K562 (cell line): ENCODE measurements at regions not wholly inside any gene's neighbourhood (a gene's known extent, or its start where the extent isn't known, plus 50 kb on each side); places are given as distances from the start of the nearest gene placed in this dataset.

Experiments used
- ATAC-seq: fragments of 200-7000 bp; cut with Tn5 transposase; 3 replicates; pipeline ENCODE4 v1.9.1; 2020; ENCODE audit warnings: moderate library complexity
- BruUV-seq: library from RNA; stranded (reverse); fragments of 400-500 nt; replicated peaks from 2 replicates; lab custom pipeline; 2021; lab: Mats Ljungman, UMichigan
- CTCF ChIA-PET: fragments of 300-600 bp; formaldehyde crosslinking; extraction: SDS; loops from one replicate; lab custom pipeline; 2021; ENCODE audit warnings: low intra/inter-chr PET ratio; lab: Yijun Ruan, JAX
- POLR2A ChIA-PET: fragments of 300-600, 350-650 bp; sonication (Branson Sonifier 250); formaldehyde crosslinking; extraction: SDS; loops from one replicate; lab custom pipeline; 2021; ENCODE audit warnings: antibody characterized with exemption, inconsistent platforms; lab: Yijun Ruan, JAX
- DNase-seq, 4 experiments: peaks; one replicate each; pipeline versions ENCODE4 v3.0.0 to v3.0.0-alpha.2; 2011 to 2018; ENCODE audit warnings: low spot score in 3 of 4, mixed read lengths in 3 of 4; ENCODE audit errors: extremely low read depth in 1 of 4
- FAIRE-seq: peaks from 2 replicates; lab custom pipeline; 2011; peaks lifted over from hg19 to GRCh38; lab: Jason Lieb, UNC
- H2AFZ ChIP-seq: 2 replicates; pipeline ENCODE4 v1.6.0; 2011; ENCODE audit warnings: low read depth, low read length, control low read depth, inconsistent platforms
- H3K27ac ChIP-seq: fragments of 200-600 bp; 3 replicates; pipeline ENCODE4 v1.8.0; 2011; ENCODE audit warnings: low read depth, mild to moderate bottlenecking, control low read depth, inconsistent platforms, low read length, moderate library complexity, mixed read lengths; ENCODE audit errors: extremely low read depth
- H3K27me3 ChIP-seq, 2 experiments: fragments of 300-600 bp in 1 of 2; 2 replicates in 1 of 2; 3 replicates in 1 of 2; pipeline versions ENCODE4 v1.6.0 to v1.8.0; 2011; ENCODE audit warnings: inconsistent platforms in 2 of 2, low read length in 2 of 2, mild to moderate bottlenecking in 1 of 2, mixed read lengths in 1 of 2, moderate library complexity in 1 of 2; ENCODE audit not compliant: control insufficient read depth in 2 of 2, insufficient read depth in 2 of 2
- H3K36me3 ChIP-seq: fragments of 300-600 bp; 3 replicates; pipeline ENCODE4 v1.8.0; 2011; ENCODE audit warnings: mild to moderate bottlenecking, low read length, inconsistent platforms; ENCODE audit not compliant: control insufficient read depth, insufficient read depth
- H3K4me1 ChIP-seq, 2 experiments: fragments of 200-600 bp in 1 of 2; replicated peaks in 1 of 2; 2 replicates in 1 of 2; 3 replicates in 1 of 2; pipeline versions ENCODE4 v1.5.1 to v1.8.0; 2011; ENCODE audit warnings: inconsistent platforms in 2 of 2, low read length in 2 of 2, mild to moderate bottlenecking in 1 of 2, mixed read lengths in 1 of 2, moderate library complexity in 1 of 2; ENCODE audit not compliant: control insufficient read depth in 2 of 2, insufficient read depth in 2 of 2
- H3K4me2 ChIP-seq: 2 replicates; pipeline ENCODE4 v1.6.1; 2011; ENCODE audit warnings: low read length, control low read depth, inconsistent platforms, mixed read lengths; ENCODE audit not compliant: insufficient read depth
- H3K4me3 ChIP-seq: fragments of 200-600 bp; sonication (generic), shearing (Covaris generic); 2 replicates; pipeline ENCODE4 v1.5.1; 2016; ENCODE audit warnings: control low read depth, inconsistent platforms
- H3K79me2 ChIP-seq: fragments of 200-600 bp; 3 replicates; pipeline ENCODE4 v1.8.0; 2011; ENCODE audit warnings: low read length, inconsistent platforms; ENCODE audit not compliant: control insufficient read depth, insufficient read depth
- H3K9ac ChIP-seq, 2 experiments: 2 replicates each; pipeline versions ENCODE4 v1.6.0 to v1.6.1; 2011; ENCODE audit warnings: low read depth in 2 of 2, low read length in 2 of 2, control low read depth in 1 of 2, inconsistent platforms in 1 of 2, mild to moderate bottlenecking in 1 of 2, mixed read lengths in 1 of 2; ENCODE audit not compliant: insufficient read depth in 1 of 2
- H3K9me1 ChIP-seq: one replicate; pipeline ENCODE4 v1.6.0; 2011; ENCODE audit warnings: inconsistent platforms, mild to moderate bottlenecking, low read length, moderate library complexity; ENCODE audit not compliant: control insufficient read depth, insufficient read depth
- H3K9me3 ChIP-seq: replicated peaks from 2 replicates; pipeline ENCODE4 v1.5.1; 2011; ENCODE audit warnings: low read depth, low read length, inconsistent platforms; ENCODE audit not compliant: control insufficient read depth, insufficient read depth
- H4K20me1 ChIP-seq: replicated peaks from 2 replicates; pipeline ENCODE4 v1.6.1; 2011; ENCODE audit warnings: low read length, inconsistent platforms, mixed read lengths; ENCODE audit not compliant: control insufficient read depth, insufficient read depth
- BRD4 ChIP-seq: fragments of 200-600 bp; sonication (generic); IDR thresholded peaks from 2 replicates; pipeline ENCODE4 v1.6.1; 2017; ENCODE audit warnings: inconsistent platforms
- CBX1 ChIP-seq: sonication (generic); IDR thresholded peaks from 2 replicates; pipeline ENCODE4 v1.6.1; 2016; ENCODE audit warnings: antibody characterized with exemption, low read depth, mild to moderate bottlenecking
- ILK ChIP-seq: fragments of 450-650 bp; IDR thresholded peaks from 2 replicates; pipeline ENCODE4 v1.6.1; 2016; ENCODE audit warnings: missing genetic modification characterization, low read depth, mild to moderate bottlenecking, missing compliant biosample characterization, moderate library complexity, borderline replicate concordance
- TRIM28 ChIP-seq: fragments of 450-650 bp; IDR thresholded peaks from 2 replicates; pipeline ENCODE4 v1.6.1; 2017
- ZNF764 ChIP-seq: fragments of 250-450 bp; sonication (Bioruptor Pico); IDR thresholded peaks from 2 replicates; pipeline ENCODE4 v1.4.0; 2020; ENCODE audit warnings: low read depth, mild to moderate bottlenecking, moderate library complexity
- WGBS: fragments of 100-300 bp; shearing (Covaris generic); methylation state at CpG from one replicate; pipeline ENCODE4 v1.1.6; 2016; ENCODE audit warnings: low coverage, mixed read lengths; ENCODE audit not compliant: insufficient coverage; ENCODE audit errors: missing lambda C conversion rate; 5-methylcytosine and 5-hydroxymethylcytosine counted together
- in situ Hi-C: fragments of 300-500 bp; cut with MboI; formaldehyde crosslinking; loops from 4 replicates; pipeline ENCODE4 v1.15.0; 2018; ENCODE audit warnings: inconsistent platforms, mixed read lengths
- intact Hi-C: fragments of 100-400 bp; cut with micrococcal nuclease; formaldehyde crosslinking; loops from 2 replicates; pipeline ENCODE4 v1.14.2; 2022
- TF ChIP-seq, protein P1 (sequence below), 2 experiments: fragments of 450-650 bp; conservative IDR thresholded peaks; 2 replicates each; pipeline ENCODE4 v1.6.1; 2017; ENCODE audit warnings: mild to moderate bottlenecking in 2 of 2, moderate library complexity in 2 of 2
- TF ChIP-seq, protein P2 (sequence below): fragments of 450-650 bp; IDR thresholded peaks from 2 replicates; pipeline ENCODE4 v1.6.1; 2014; ENCODE audit warnings: low read depth, mild to moderate bottlenecking, moderate library complexity, borderline replicate concordance
- TF ChIP-seq, protein P3 (sequence below): fragments of 250-450 bp; sonication (Bioruptor Pico); IDR thresholded peaks from 2 replicates; pipeline ENCODE4 v1.5.0; 2021
- TF ChIP-seq, protein P4 (sequence below): fragments of 450-650 bp; IDR thresholded peaks from 2 replicates; pipeline ENCODE4 v1.7.1; 2018; ENCODE audit warnings: mild to moderate bottlenecking, low read depth; ENCODE audit not compliant: partially characterized antibody

DNA sequence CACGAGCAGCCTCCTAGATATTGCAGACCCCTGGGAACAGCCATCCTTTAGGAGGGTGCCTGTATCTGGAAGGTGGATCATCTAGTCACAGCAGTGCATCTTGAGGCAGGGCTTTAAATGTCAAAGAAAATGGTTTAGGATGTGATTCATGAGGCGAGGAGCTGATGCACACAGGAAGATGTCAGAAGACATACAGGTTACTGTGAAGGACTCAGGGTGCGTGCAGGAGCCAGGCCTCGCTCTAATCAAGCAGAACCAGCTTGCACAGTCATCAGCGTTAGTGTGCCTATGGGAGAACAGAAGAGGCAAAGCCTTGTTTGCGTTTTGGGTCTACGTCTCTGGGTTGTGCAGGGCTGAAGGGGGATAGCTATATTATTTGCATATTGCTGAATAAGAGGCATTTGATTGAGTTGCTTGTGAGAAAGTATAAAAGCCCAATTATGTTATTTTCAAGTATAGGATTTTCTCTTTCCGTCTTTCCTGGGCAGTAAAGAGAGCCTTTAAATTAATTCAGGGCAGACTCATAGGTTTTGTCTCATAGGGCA is 77.3 kb upstream of the RPH3A start:
- no peaks in the 10 kb centered on the region for H3K4me1 ChIP-seq
- H3K27ac ChIP-seq = no peak overlapping the region
- no peaks in the 10 kb centered on the region for H3K9me1 ChIP-seq
- ChIA-PET CTCF (no interaction called here), POLR2A (no interaction called here)
- no peaks in the 10 kb centered on the region for H3K79me2 ChIP-seq
- no peak for ATAC-seq
- no peak overlapping the region for H3K4me3 ChIP-seq
- FAIRE-seq = no peak
- TF ChIP-seq BRD4 (no peak), CBX1 (no peak), ZNF764 (CRISPR knock-in tag) (no peak), TRIM28 (no peak), ILK (tag) (no peak)
- TF ChIP-seq, protein P1, sequence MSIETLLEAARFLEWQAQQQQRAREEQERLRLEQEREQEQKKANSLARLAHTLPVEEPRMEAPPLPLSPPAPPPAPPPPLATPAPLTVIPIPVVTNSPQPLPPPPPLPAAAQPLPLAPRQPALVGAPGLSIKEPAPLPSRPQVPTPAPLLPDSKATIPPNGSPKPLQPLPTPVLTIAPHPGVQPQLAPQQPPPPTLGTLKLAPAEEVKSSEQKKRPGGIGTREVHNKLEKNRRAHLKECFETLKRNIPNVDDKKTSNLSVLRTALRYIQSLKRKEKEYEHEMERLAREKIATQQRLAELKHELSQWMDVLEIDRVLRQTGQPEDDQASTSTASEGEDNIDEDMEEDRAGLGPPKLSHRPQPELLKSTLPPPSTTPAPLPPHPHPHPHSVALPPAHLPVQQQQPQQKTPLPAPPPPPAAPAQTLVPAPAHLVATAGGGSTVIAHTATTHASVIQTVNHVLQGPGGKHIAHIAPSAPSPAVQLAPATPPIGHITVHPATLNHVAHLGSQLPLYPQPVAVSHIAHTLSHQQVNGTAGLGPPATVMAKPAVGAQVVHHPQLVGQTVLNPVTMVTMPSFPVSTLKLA (conservative IDR thresholded peaks at IDR 0.05) = no peak
- TF ChIP-seq, protein P2, sequence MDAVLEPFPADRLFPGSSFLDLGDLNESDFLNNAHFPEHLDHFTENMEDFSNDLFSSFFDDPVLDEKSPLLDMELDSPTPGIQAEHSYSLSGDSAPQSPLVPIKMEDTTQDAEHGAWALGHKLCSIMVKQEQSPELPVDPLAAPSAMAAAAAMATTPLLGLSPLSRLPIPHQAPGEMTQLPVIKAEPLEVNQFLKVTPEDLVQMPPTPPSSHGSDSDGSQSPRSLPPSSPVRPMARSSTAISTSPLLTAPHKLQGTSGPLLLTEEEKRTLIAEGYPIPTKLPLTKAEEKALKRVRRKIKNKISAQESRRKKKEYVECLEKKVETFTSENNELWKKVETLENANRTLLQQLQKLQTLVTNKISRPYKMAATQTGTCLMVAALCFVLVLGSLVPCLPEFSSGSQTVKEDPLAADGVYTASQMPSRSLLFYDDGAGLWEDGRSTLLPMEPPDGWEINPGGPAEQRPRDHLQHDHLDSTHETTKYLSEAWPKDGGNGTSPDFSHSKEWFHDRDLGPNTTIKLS = no peak
- TF ChIP-seq, protein P3, sequence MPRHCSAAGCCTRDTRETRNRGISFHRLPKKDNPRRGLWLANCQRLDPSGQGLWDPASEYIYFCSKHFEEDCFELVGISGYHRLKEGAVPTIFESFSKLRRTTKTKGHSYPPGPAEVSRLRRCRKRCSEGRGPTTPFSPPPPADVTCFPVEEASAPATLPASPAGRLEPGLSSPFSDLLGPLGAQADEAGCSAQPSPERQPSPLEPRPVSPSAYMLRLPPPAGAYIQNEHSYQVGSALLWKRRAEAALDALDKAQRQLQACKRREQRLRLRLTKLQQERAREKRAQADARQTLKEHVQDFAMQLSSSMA (CRISPR knock-in tag) = no peak
- TF ChIP-seq, protein P4, sequence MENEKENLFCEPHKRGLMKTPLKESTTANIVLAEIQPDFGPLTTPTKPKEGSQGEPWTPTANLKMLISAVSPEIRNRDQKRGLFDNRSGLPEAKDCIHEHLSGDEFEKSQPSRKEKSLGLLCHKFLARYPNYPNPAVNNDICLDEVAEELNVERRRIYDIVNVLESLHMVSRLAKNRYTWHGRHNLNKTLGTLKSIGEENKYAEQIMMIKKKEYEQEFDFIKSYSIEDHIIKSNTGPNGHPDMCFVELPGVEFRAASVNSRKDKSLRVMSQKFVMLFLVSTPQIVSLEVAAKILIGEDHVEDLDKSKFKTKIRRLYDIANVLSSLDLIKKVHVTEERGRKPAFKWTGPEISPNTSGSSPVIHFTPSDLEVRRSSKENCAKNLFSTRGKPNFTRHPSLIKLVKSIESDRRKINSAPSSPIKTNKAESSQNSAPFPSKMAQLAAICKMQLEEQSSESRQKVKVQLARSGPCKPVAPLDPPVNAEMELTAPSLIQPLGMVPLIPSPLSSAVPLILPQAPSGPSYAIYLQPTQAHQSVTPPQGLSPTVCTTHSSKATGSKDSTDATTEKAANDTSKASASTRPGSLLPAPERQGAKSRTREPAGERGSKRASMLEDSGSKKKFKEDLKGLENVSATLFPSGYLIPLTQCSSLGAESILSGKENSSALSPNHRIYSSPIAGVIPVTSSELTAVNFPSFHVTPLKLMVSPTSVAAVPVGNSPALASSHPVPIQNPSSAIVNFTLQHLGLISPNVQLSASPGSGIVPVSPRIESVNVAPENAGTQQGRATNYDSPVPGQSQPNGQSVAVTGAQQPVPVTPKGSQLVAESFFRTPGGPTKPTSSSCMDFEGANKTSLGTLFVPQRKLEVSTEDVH = no peak
- no peak overlapping the region for H2AFZ ChIP-seq
- intact Hi-C loops = no loop called here
- DNase-seq = no peak
- H3K27me3 ChIP-seq = peaks cover 7 to 12% of the 10 kb centered on the region in 2 experiments; a peak in 4 of 5 replicates
- no peaks in the 10 kb centered on the region; the same call in 1 of the 2 replicates for H4K20me1 ChIP-seq
- no peak overlapping the region for H3K4me2 ChIP-seq
- WGBS = 2% methylated on average over 8 of the region's 8 CpGs
- no peaks in the 10 kb centered on the region for H3K9me3 ChIP-seq
- in situ Hi-C loops = no loop called here
- H3K9ac ChIP-seq = no peak overlapping the region
- no peaks in the 10 kb centered on the region for H3K36me3 ChIP-seq
- BruUV-seq = no TSS peak
